ENCODE measurements at regions not wholly inside any gene's neighbourhood (a gene's known extent, or its start where the extent isn't known, plus 50 kb on each side); places are given as distances from the start of the nearest gene placed in this dataset.

- peaks cover 0 to 12% (median 0%) of the 10 kb centered on the region in 4 donors for H3K4me1 ChIP-seq
- H3K9me3 ChIP-seq: peaks cover 6 to 34% (median 12%) of the 10 kb centered on the region in 3 donors
- no peaks in the 10 kb centered on the region for H3K27me3 ChIP-seq
- no peaks in the 10 kb centered on the region for H3K36me3 ChIP-seq
- intact Hi-C loops (cut with DNase I; ENCODE audit: low total_unique reads): no loop called here
- no peak overlapping the region for H3K4me3 ChIP-seq
- TF ChIP-seq, protein P1, sequence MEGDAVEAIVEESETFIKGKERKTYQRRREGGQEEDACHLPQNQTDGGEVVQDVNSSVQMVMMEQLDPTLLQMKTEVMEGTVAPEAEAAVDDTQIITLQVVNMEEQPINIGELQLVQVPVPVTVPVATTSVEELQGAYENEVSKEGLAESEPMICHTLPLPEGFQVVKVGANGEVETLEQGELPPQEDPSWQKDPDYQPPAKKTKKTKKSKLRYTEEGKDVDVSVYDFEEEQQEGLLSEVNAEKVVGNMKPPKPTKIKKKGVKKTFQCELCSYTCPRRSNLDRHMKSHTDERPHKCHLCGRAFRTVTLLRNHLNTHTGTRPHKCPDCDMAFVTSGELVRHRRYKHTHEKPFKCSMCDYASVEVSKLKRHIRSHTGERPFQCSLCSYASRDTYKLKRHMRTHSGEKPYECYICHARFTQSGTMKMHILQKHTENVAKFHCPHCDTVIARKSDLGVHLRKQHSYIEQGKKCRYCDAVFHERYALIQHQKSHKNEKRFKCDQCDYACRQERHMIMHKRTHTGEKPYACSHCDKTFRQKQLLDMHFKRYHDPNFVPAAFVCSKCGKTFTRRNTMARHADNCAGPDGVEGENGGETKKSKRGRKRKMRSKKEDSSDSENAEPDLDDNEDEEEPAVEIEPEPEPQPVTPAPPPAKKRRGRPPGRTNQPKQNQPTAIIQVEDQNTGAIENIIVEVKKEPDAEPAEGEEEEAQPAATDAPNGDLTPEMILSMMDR (IDR thresholded peaks at IDR 0.05): no peak
- no peak overlapping the region for H3K27ac ChIP-seq
- DNase-seq: no peak
Observed at GRCh38 chr7:92976931-92977330, 140.6 kb upstream of the CDK6 start.

GRCh38 chr7:92973974-92974373 lies 137.6 kb upstream of the CDK6 start:
- TF ChIP-seq, protein P1 (IDR thresholded peaks at IDR 0.05): no peak
- Histone ChIP-seq H3K9me3 (peaks cover 0 to 25% (median 12%) of the 10 kb centered on the region in 3 donors), H3K27me3 (no peaks in the 10 kb centered on the region), H3K27ac (no peak overlapping the region), H3K4me1 (peaks cover 0 to 12% (median 0%) of the 10 kb centered on the region in 4 donors), H3K4me3 (no peak overlapping the region), H3K36me3 (no peaks in the 10 kb centered on the region)
- intact Hi-C loops (cut with DNase I; ENCODE audit: low total_unique reads): no loop called here
- no peak for DNase-seq

DNA sequence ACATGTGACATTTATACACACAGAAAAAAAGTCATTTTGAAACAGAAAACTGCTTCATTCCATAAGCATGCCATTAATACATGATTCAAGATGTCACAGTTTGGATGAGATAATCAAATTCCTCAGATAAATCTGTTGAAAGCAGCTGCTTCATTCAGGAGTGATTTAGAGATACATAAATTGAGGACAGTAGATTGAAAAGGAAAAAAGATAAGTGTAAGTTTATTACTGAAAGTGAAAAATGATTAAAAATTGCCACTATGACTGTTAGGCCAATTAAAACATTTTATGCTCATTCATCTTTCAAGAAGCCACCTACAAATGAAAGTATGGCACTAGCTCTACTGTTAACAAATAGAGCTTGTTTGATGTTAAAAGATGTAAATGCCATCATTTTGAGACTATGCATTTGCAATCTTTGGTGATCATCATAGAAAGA lies 136.9 kb upstream of the CDK6 start:
- DNase-seq: no peak
- intact Hi-C loops (cut with DNase I; ENCODE audit: low total_unique reads): no loop called here
- Histone ChIP-seq H3K27ac (no peak overlapping the region), H3K36me3 (no peaks in the 10 kb centered on the region), H3K27me3 (no peaks in the 10 kb centered on the region), H3K9me3 (peaks cover 0 to 19% (median 12%) of the 10 kb centered on the region in 3 donors), H3K4me1 (peaks cover 0 to 12% (median 0%) of the 10 kb centered on the region in 4 donors), H3K4me3 (no peak overlapping the region)
- TF ChIP-seq, protein P1 (IDR thresholded peaks at IDR 0.05): no peak

DNA sequence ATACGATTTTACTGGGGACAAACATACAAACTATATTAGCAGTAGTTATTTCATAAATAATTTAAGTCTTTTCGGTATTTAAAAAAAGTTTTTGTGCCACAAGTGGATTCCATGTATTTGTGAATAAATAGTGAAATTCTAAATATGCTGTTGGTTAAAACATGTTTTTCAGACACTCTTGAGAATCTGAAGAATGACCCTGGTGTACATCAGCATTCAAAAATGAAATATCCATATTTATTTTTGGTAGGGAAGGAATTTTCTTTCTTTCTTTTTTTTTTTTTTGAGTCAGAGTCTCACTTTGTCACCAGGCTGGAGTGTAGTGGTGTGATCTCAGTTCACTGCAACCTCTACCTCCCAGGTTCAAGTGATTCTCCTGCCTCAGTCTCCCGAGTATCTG lies 136.1 kb upstream of the CDK6 start:
- intact Hi-C loops (cut with DNase I; ENCODE audit: low total_unique reads): no loop called here
- no peak overlapping the region for H3K4me3 ChIP-seq
- H3K9me3 ChIP-seq: peaks cover 0 to 15% (median 10%) of the 10 kb centered on the region in 3 donors
- no peak overlapping the region for H3K27ac ChIP-seq
- no peak for DNase-seq
- no peaks in the 10 kb centered on the region for H3K36me3 ChIP-seq
- no peaks in the 10 kb centered on the region for H3K27me3 ChIP-seq
- peaks cover 0 to 12% (median 0%) of the 10 kb centered on the region in 4 donors for H3K4me1 ChIP-seq
- TF ChIP-seq, protein P1 (IDR thresholded peaks at IDR 0.05): no peak

DNA sequence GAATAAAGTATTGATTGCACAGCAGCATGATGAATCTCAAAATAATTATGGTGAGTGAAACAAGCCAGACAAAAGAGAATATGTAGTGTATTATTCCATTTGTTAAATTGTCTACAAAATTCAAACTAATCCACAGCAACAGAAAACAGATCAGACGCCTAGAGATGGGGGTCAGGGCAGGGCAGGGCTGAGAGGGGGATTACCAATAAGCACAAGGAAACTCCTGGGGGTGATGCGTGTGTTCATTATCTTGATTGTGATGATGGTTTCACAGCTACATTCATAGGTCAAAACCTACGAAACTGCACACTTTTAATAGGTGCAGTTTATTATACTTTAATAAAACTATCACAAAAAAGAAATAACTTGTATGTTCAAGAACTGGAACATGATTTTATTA lies 132.7 kb upstream of the CDK6 start:
- Histone ChIP-seq H3K4me1 (peaks cover 0 to 8% (median 0%) of the 10 kb centered on the region in 4 donors), H3K36me3 (no peaks in the 10 kb centered on the region), H3K9me3 (no peaks in the 10 kb centered on the region), H3K4me3 (no peak overlapping the region), H3K27me3 (no peaks in the 10 kb centered on the region), H3K27ac (no peak overlapping the region)
- intact Hi-C loops (cut with DNase I; ENCODE audit: low total_unique reads): no loop called here
- TF ChIP-seq, protein P1 (IDR thresholded peaks at IDR 0.05): no peak
- no peak for DNase-seq

- DNase-seq: no peak
- TF ChIP-seq, protein P1 (IDR thresholded peaks at IDR 0.05): no peak
- H3K9me3 ChIP-seq: no peaks in the 10 kb centered on the region
- H3K4me1 ChIP-seq: peaks cover 0 to 3% (median 0%) of the 10 kb centered on the region in 4 donors
- H3K27me3 ChIP-seq: no peaks in the 10 kb centered on the region
- no peak overlapping the region for H3K4me3 ChIP-seq
- H3K36me3 ChIP-seq: no peaks in the 10 kb centered on the region
- intact Hi-C loops (cut with DNase I; ENCODE audit: low total_unique reads): no loop called here
- H3K27ac ChIP-seq: no peak overlapping the region
Observed at GRCh38 chr7:92968502-92968901, 132.1 kb upstream of the CDK6 start.
